Activated naive CD8-positive, alpha-beta T cell treated with anti-CD3 and anti-CD28 coated beads, Interleukin-2, amount 50 U/mL, for 24 hours (primary cell): ENCODE measurements at regions not wholly inside any gene's neighbourhood (a gene's known extent, or its start where the extent isn't known, plus 50 kb on each side); places are given as distances from the start of the nearest gene placed in this dataset.
"Not testable (repeated sequence)": the region's sequence is repeated elsewhere in the genome, so short reads cannot be mapped to it uniquely, and the experiment has no call there.

Source experiments
- ATAC-seq: fragments of 150-1000 bp; cut with Tn5 transposase; one replicate; pipeline ENCODE4 v1.10.0; 2021
- DNase-seq: peaks from one replicate; pipeline ENCODE4 v3.0.0; 2021
- H3K27ac Mint-ChIP-seq: one replicate; pipeline ENCODE4 v1.8.0; 2021; ENCODE audit warnings: mild to moderate bottlenecking, mixed read lengths
- H3K27me3 Mint-ChIP-seq: one replicate; pipeline ENCODE4 v1.8.0; 2021; ENCODE audit warnings: mixed read lengths
- H3K36me3 Mint-ChIP-seq: one replicate; pipeline ENCODE4 v1.8.0; 2021; ENCODE audit warnings: low read depth, mixed read lengths
- H3K4me1 Mint-ChIP-seq: one replicate; pipeline ENCODE4 v1.8.0; 2021; ENCODE audit warnings: mixed read lengths
- H3K4me3 Mint-ChIP-seq: one replicate; pipeline ENCODE4 v1.8.0; 2021; ENCODE audit warnings: mild to moderate bottlenecking, moderate library complexity, mixed read lengths
- H3K9me3 Mint-ChIP-seq: one replicate; pipeline ENCODE4 v1.8.0; 2021; ENCODE audit warnings: mixed read lengths

- no peaks in the 10 kb centered on the region for H3K9me3 Mint-ChIP-seq
- peaks cover 14% of the 10 kb centered on the region for H3K27me3 Mint-ChIP-seq
- no peak for DNase-seq
- ATAC-seq: no peak
- H3K4me1 Mint-ChIP-seq: no peaks in the 10 kb centered on the region
- no peaks in the 10 kb centered on the region for H3K36me3 Mint-ChIP-seq
- no peak overlapping the region for H3K27ac Mint-ChIP-seq
- no peak overlapping the region for H3K4me3 Mint-ChIP-seq
These were observed 56.1 kb upstream of the TCL1A start for GRCh38 chr14:95769976-95770375.

GRCh38 chr14:95769431-95769830, 55.5 kb upstream of the TCL1A start:
- not testable (repeated sequence) for H3K4me3 Mint-ChIP-seq, ATAC-seq
- H3K27me3 Mint-ChIP-seq: peaks cover 11% of the 10 kb centered on the region

GRCh38 chr14:95765051-95765450, 51.1 kb upstream of the TCL1A start:
- no peak overlapping the region for H3K27ac Mint-ChIP-seq
- DNase-seq: no peak
- ATAC-seq: no peak
- no peaks in the 10 kb centered on the region for H3K36me3 Mint-ChIP-seq
- no peaks in the 10 kb centered on the region for H3K4me1 Mint-ChIP-seq
- no peak overlapping the region for H3K4me3 Mint-ChIP-seq
- H3K9me3 Mint-ChIP-seq: no peaks in the 10 kb centered on the region
- peaks cover 16% of the 10 kb centered on the region for H3K27me3 Mint-ChIP-seq

More at GRCh38 chr14:95769431-95769830, 55.5 kb upstream of the TCL1A start:
- not testable (repeated sequence) for H3K36me3 Mint-ChIP-seq, H3K27ac Mint-ChIP-seq, H3K9me3 Mint-ChIP-seq, H3K4me1 Mint-ChIP-seq, DNase-seq

- H3K9me3 Mint-ChIP-seq: no peaks in the 10 kb centered on the region
- H3K4me1 Mint-ChIP-seq: no peaks in the 10 kb centered on the region
- H3K27me3 Mint-ChIP-seq: peaks cover 19% of the 10 kb centered on the region
- H3K4me3 Mint-ChIP-seq: no peak overlapping the region
- H3K27ac Mint-ChIP-seq: no peak overlapping the region
- no peak for ATAC-seq
- DNase-seq: no peak
- H3K36me3 Mint-ChIP-seq: no peaks in the 10 kb centered on the region
These were observed 50.0 kb upstream of the TCL1A start for GRCh38 chr14:95763875-95764274.
